IMR-90 (cell line): ENCODE measurements at regions not wholly inside any gene's neighbourhood (a gene's known extent, or its start where the extent isn't known, plus 50 kb on each side); places are given as distances from the start of the nearest gene placed in this dataset.

Experiments
- ATAC-seq: fragments of 200-7000 bp; cut with Tn5 transposase; 2 replicates; pipeline ENCODE4 v1.9.1; 2020; ENCODE audit warnings: low read depth, mild to moderate bottlenecking, moderate library complexity
- BruUV-seq: library from RNA; stranded (reverse); fragments of 400-500 nt; replicated peaks from 2 replicates; lab custom pipeline; 2021; lab: Mats Ljungman, UMichigan
- CTCF ChIA-PET: fragments of 300-600 bp; formaldehyde crosslinking; extraction: SDS; loops from one replicate; lab custom pipeline; 2021; ENCODE audit warnings: antibody characterized with exemption; lab: Yijun Ruan, JAX
- POLR2A ChIA-PET: fragments of 300-600 bp; sonication (Branson Sonifier 250); formaldehyde crosslinking; loops from one replicate; lab custom pipeline; 2022; ENCODE audit warnings: antibody characterized with exemption; ENCODE audit not compliant: unreplicated experiment; lab: Charles Lee
- DNase-seq: peaks from one replicate; pipeline ENCODE4 v3.0.0; 2013
- H2AFZ ChIP-seq: replicated peaks from 2 replicates; pipeline ENCODE3; 2013; ENCODE audit warnings: low read length, mild to moderate bottlenecking; ENCODE audit not compliant: poor library complexity
- H2AK5ac ChIP-seq: 2 replicates; pipeline ENCODE4 v1.6.1; 2013; ENCODE audit warnings: low read depth, low read length, inconsistent platforms
- H2AK9ac ChIP-seq: replicated peaks from 2 replicates; pipeline ENCODE3; 2013; ENCODE audit warnings: mild to moderate bottlenecking, low read depth, low read length, moderate library complexity; ENCODE audit not compliant: poor library complexity
- H2BK120ac ChIP-seq: 2 replicates; pipeline ENCODE4 v1.6.1; 2013; ENCODE audit warnings: low read depth, low read length, inconsistent platforms
- H2BK15ac ChIP-seq: 3 replicates; pipeline ENCODE4 v1.6.1; 2013; ENCODE audit warnings: low read depth, low read length, inconsistent platforms
- H2BK20ac ChIP-seq: 2 replicates; pipeline ENCODE4 v1.6.1; 2013; ENCODE audit warnings: low read depth, mild to moderate bottlenecking, inconsistent platforms, low read length, moderate library complexity
- H2BK5ac ChIP-seq: 2 replicates; pipeline ENCODE4 v1.6.1; 2013; ENCODE audit warnings: mild to moderate bottlenecking, low read depth, low read length, inconsistent platforms; ENCODE audit not compliant: poor library complexity, severe bottlenecking
- H3K14ac ChIP-seq: replicated peaks from 2 replicates; pipeline ENCODE4 v1.6.1; 2013; ENCODE audit warnings: low read depth, low read length, inconsistent platforms
- H3K18ac ChIP-seq: 2 replicates; pipeline ENCODE4 v1.6.1; 2013; ENCODE audit warnings: low read depth, low read length, control low read depth
- H3K23ac ChIP-seq: 2 replicates; pipeline ENCODE4 v1.6.1; 2013; ENCODE audit warnings: low read depth, low read length, inconsistent platforms
- H3K27ac ChIP-seq: 2 replicates; pipeline ENCODE4 v1.5.1; 2013; ENCODE audit warnings: mild to moderate bottlenecking, control low read depth, low read length; ENCODE audit not compliant: insufficient read depth
- H3K27me3 ChIP-seq: 2 replicates; pipeline ENCODE4 v1.6.1; 2013; ENCODE audit warnings: low read length; ENCODE audit not compliant: control insufficient read depth, insufficient read depth
- H3K36me3 ChIP-seq: 2 replicates; pipeline ENCODE4 v1.6.1; 2013; ENCODE audit warnings: low read length, mixed read lengths; ENCODE audit not compliant: control insufficient read depth, insufficient read depth
- H3K4ac ChIP-seq: 2 replicates; pipeline ENCODE4 v1.6.1; 2013; ENCODE audit warnings: low read depth, low read length, inconsistent platforms
- H3K4me1 ChIP-seq: 2 replicates; pipeline ENCODE4 v1.6.1; 2013; ENCODE audit warnings: low read length, mixed read lengths; ENCODE audit not compliant: control insufficient read depth, insufficient read depth
- H3K4me2 ChIP-seq: 2 replicates; pipeline ENCODE4 v1.6.1; 2013; ENCODE audit warnings: low read depth, mild to moderate bottlenecking, control low read depth, low read length, moderate library complexity
- H3K4me3 ChIP-seq: 2 replicates; pipeline ENCODE4 v1.5.1; 2013; ENCODE audit warnings: low read depth, mild to moderate bottlenecking, control low read depth, low read length, moderate library complexity; ENCODE audit not compliant: insufficient read depth
- H3K56ac ChIP-seq: 2 replicates; pipeline ENCODE4 v1.6.1; 2013; ENCODE audit warnings: low read length, inconsistent platforms; ENCODE audit not compliant: insufficient read depth; ENCODE audit errors: extremely low read depth
- H3K79me1 ChIP-seq, 2 experiments: 2 replicates each; pipeline ENCODE4 v1.6.1; 2013; ENCODE audit warnings: low read length in 2 of 2, inconsistent platforms in 1 of 2, low read depth in 1 of 2
- H3K9ac ChIP-seq: 2 replicates; pipeline ENCODE4 v1.6.1; 2013; ENCODE audit warnings: low read depth, low read length, control low read depth
- H3K9me1 ChIP-seq: 2 replicates; pipeline ENCODE4 v1.6.1; 2013; ENCODE audit warnings: low read length, inconsistent platforms; ENCODE audit not compliant: insufficient read depth
- H3K9me3 ChIP-seq: 2 replicates; pipeline ENCODE4 v1.6.1; 2013; ENCODE audit warnings: low read length; ENCODE audit not compliant: control insufficient read depth, insufficient read depth
- H4K20me1 ChIP-seq: 2 replicates; pipeline ENCODE4 v1.6.1; 2013; ENCODE audit warnings: low read length, inconsistent platforms; ENCODE audit not compliant: insufficient read depth
- H4K5ac ChIP-seq: 2 replicates; pipeline ENCODE4 v1.6.1; 2013; ENCODE audit warnings: mild to moderate bottlenecking, low read depth, low read length, control low read depth
- H4K8ac ChIP-seq, 2 experiments: 2 replicates each; pipeline ENCODE4 v1.6.1; 2013; ENCODE audit warnings: low read depth in 2 of 2, low read length in 2 of 2, control low read depth in 1 of 2, inconsistent platforms in 1 of 2
- H4K91ac ChIP-seq: 2 replicates; pipeline ENCODE4 v1.6.1; 2013; ENCODE audit warnings: low read depth, low read length, inconsistent platforms; ENCODE audit not compliant: insufficient read depth
- BHLHE40 ChIP-seq: fragments of 150-350 bp; IDR thresholded peaks from 2 replicates; pipeline ENCODE4 v1.6.1; 2016; ENCODE audit warnings: mild to moderate bottlenecking, low read depth, low read length
- ELK1 ChIP-seq: fragments of 150-350 bp; IDR thresholded peaks from 2 replicates; pipeline ENCODE4 v1.6.1; 2016; ENCODE audit warnings: low read depth, mild to moderate bottlenecking, low read length, moderate library complexity, borderline replicate concordance
- MXI1 ChIP-seq: IDR thresholded peaks from 2 replicates; pipeline ENCODE4 v1.6.1; 2012; ENCODE audit warnings: low read depth, mild to moderate bottlenecking, low read length, moderate library complexity, borderline replicate concordance
- NFE2L2 ChIP-seq: fragments of 150-350 bp; IDR thresholded peaks from 2 replicates; pipeline ENCODE4 v1.6.1; 2016; ENCODE audit warnings: low read depth, mild to moderate bottlenecking, low read length
- POLR2A ChIP-seq: IDR thresholded peaks from 2 replicates; pipeline ENCODE4 v1.6.1; 2012; ENCODE audit warnings: mild to moderate bottlenecking, low read depth, low read length
- RFX5 ChIP-seq: IDR thresholded peaks from 2 replicates; pipeline ENCODE4 v1.8.0; 2012; ENCODE audit warnings: low read depth, mild to moderate bottlenecking, low read length, moderate library complexity
- WGBS, 2 experiments: methylation state at CpG; one replicate each; pipeline versions ENCODE4 v1.1.5 to v1.1.7; 2013; ENCODE audit warnings: missing lambda C conversion rate in 2 of 2; ENCODE audit not compliant: insufficient read length in 1 of 2; ENCODE audit errors: extremely low coverage in 2 of 2; 5-methylcytosine and 5-hydroxymethylcytosine counted together
- dilution Hi-C: fragments of 300-500 bp; cut with HindIII; formaldehyde crosslinking; loops from one replicate; pipeline ENCODE4 v1.14.3; 2018; ENCODE audit warnings: low sequenced_read_pairs; ENCODE audit not compliant: unreplicated experiment
- in situ Hi-C: fragments of 300-500 bp; cut with MboI; formaldehyde crosslinking; loops from 3 replicates; pipeline ENCODE4 v1.14.3; 2019; ENCODE audit warnings: low sequenced_read_pairs, inconsistent platforms, mixed read lengths
- intact Hi-C: fragments of 100-400 bp; cut with micrococcal nuclease; formaldehyde crosslinking; loops from 2 replicates; pipeline ENCODE4 v1.10.0; 2022

- TF ChIP-seq BHLHE40 (no peak), POLR2A (no peak), NFE2L2 (no peak), RFX5 (no peak), ELK1 (no peak), MXI1 (no peak)
- Histone ChIP-seq H3K14ac (no peak overlapping the region), H3K27ac (no peak overlapping the region), H4K8ac (no peak overlapping the region), H2AK5ac (no peak overlapping the region), H4K5ac (no peak overlapping the region), H2AFZ (no peak overlapping the region), H3K79me1 (no peaks in the 10 kb centered on the region), H4K20me1 (no peaks in the 10 kb centered on the region), H3K4me1 (no peaks in the 10 kb centered on the region), H2BK5ac (no peak overlapping the region), H4K91ac (no peak overlapping the region), H3K9me3 (no peaks in the 10 kb centered on the region), H3K4me3 (no peak overlapping the region), H2BK120ac (no peak overlapping the region), H3K4ac (no peak overlapping the region), H2BK20ac (no peak overlapping the region), H3K4me2 (no peak overlapping the region), H2AK9ac (no peak overlapping the region), H3K18ac (no peak overlapping the region), H3K9me1 (no peaks in the 10 kb centered on the region), H3K27me3 (no peaks in the 10 kb centered on the region), H3K36me3 (no peaks in the 10 kb centered on the region), H3K9ac (no peak overlapping the region), H3K23ac (no peak overlapping the region), H3K56ac (no peak overlapping the region), H2BK15ac (no peak overlapping the region)
- WGBS, 2 experiments = no CpG with 5 or more reads among the region's 1 CpG
- DNase-seq (no peak), ATAC-seq (no peak)
- ChIA-PET CTCF (no interaction called here), POLR2A (no interaction called here)
- dilution Hi-C loops = no loop called here
- in situ Hi-C loops = no loop called here
- no TSS peak for BruUV-seq
- intact Hi-C loops = no loop called here
Measured at GRCh38 chr6:74782346-74782745, 423.5 kb downstream of the COL12A1 start.
